ENCODE measurements at regions not wholly inside any gene's neighbourhood (a gene's known extent, or its start where the extent isn't known, plus 50 kb on each side); places are given as distances from the start of the nearest gene placed in this dataset.

GRCh38 chr9:106059886-106060285 is 365.5 kb downstream of the TMEM38B start:
- no peak for TF ChIP-seq CTCF (IDR thresholded peaks at IDR 0.05; ENCODE audit: extremely low read depth in 1 of 2, insufficient read depth in 1 of 2, low read depth in 1 of 2, low read length in 2 of 2)
- TF ChIP-seq POLR2AphosphoS5 (IDR thresholded peaks at IDR 0.05; ENCODE audit: insufficient read depth, low read depth, low read length) = no peak
- no peak for TF ChIP-seq POLR2A (IDR thresholded peaks at IDR 0.05; ENCODE audit: low read depth, low read length)
